HepG2 (cell line): ENCODE measurements at regions not wholly inside any gene's neighbourhood (a gene's known extent, or its start where the extent isn't known, plus 50 kb on each side); places are given as distances from the start of the nearest gene placed in this dataset.

ENCODE experiments used
- BCL6 ChIP-seq: IDR thresholded peaks from 2 replicates; pipeline ENCODE4 v1.6.1; 2016; ENCODE audit warnings: missing genetic modification reagents, missing compliant biosample characterization
- HHEX ChIP-seq: IDR thresholded peaks from 2 replicates; pipeline ENCODE4 v1.6.1; 2016; ENCODE audit warnings: control low read depth
- HMGA1 ChIP-seq: sonication (generic); formaldehyde crosslinking; conservative IDR thresholded peaks from 2 replicates; pipeline ENCODE4 v1.4.0; 2020; ENCODE audit warnings: missing genetic modification reagents
- KDM5A ChIP-seq: fragments of 200-600 bp; sonication (generic); IDR thresholded peaks from 2 replicates; pipeline ENCODE4 v1.7.0; 2018; ENCODE audit warnings: antibody characterized with exemption, mild to moderate bottlenecking, low read length, borderline replicate concordance
- NKX3-1 ChIP-seq: sonication (generic); formaldehyde crosslinking; IDR thresholded peaks from 2 replicates; pipeline ENCODE4 v1.5.0; 2020; ENCODE audit warnings: missing genetic modification reagents
- RFX1 ChIP-seq: fragments of 450-650 bp; IDR thresholded peaks from 2 replicates; pipeline ENCODE4 v1.6.1; 2017
- SALL1 ChIP-seq: sonication (generic); formaldehyde crosslinking; IDR thresholded peaks from 2 replicates; pipeline ENCODE4 v1.8.0; 2022; ENCODE audit warnings: mild to moderate bottlenecking, missing genetic modification reagents
- WIZ ChIP-seq: sonication (generic); formaldehyde crosslinking; IDR thresholded peaks from 2 replicates; pipeline ENCODE4 v1.5.1; 2020; ENCODE audit warnings: mild to moderate bottlenecking, missing genetic modification reagents
- ZNF296 ChIP-seq: sonication (generic); formaldehyde crosslinking; conservative IDR thresholded peaks from 2 replicates; pipeline ENCODE4 v1.5.0; 2020; ENCODE audit warnings: mild to moderate bottlenecking, missing genetic modification reagents
- ZNF30 ChIP-seq: sonication (generic); formaldehyde crosslinking; IDR thresholded peaks from 2 replicates; pipeline ENCODE4 v1.5.0; 2020; ENCODE audit warnings: mild to moderate bottlenecking, missing genetic modification reagents
- ZNF572 ChIP-seq: sonication (generic); formaldehyde crosslinking; IDR thresholded peaks from 2 replicates; pipeline ENCODE4 v1.5.1; 2020; ENCODE audit warnings: mild to moderate bottlenecking, missing genetic modification reagents
- ZNF713 ChIP-seq: sonication (generic); formaldehyde crosslinking; IDR thresholded peaks from 2 replicates; pipeline ENCODE4 v1.4.0; 2020; ENCODE audit warnings: mild to moderate bottlenecking, missing genetic modification reagents
- TF ChIP-seq, protein P1 (sequence below): fragments of 450-650 bp; IDR thresholded peaks from 2 replicates; pipeline ENCODE4 v1.6.1; 2016
- TF ChIP-seq, protein P2 (sequence below): sonication (generic); formaldehyde crosslinking; IDR thresholded peaks from 2 replicates; pipeline ENCODE4 v1.4.0; 2020; ENCODE audit warnings: missing genetic modification reagents
- TF ChIP-seq, protein P3 (sequence below): sonication (generic); formaldehyde crosslinking; IDR thresholded peaks from 2 replicates; pipeline ENCODE4 v1.9.0; 2022; ENCODE audit warnings: missing genetic modification reagents, mild to moderate bottlenecking, borderline replicate concordance

DNA sequence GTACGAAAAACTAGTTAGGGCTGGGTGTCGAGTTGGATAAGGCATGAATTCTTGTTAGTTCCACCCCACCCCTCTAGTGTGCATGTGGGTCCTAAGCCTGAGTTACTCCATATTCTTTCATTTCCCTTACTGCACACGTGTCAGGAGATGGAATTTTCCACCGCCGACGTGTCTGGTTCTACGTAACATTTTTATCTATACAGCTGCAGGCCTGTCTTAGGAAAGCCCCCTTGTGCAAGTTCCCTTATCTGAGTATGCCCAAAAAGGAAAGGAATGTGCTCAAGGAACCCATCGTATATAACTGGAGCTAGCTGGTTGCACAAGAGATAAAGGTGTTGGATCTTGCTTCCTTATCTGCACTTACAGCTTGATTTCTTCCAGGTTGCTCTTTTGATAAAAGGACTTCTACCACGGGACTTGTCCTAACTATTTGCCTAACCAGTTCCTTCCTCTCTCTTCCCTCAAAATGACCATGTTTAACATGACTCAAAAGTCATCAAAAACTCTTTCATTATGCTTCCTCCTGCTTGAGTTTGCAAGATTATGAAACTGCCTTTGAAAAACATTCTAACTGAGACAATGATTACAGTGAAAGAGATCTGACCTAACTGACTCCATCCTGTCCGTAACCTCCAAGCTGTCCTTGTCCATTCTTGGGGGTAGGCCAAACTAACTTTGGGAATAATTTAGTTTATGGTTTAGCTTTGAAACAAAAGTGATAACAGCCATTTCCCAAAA, 181.4 kb downstream of the AKR1D1 start (continued):
- TF ChIP-seq ZNF296 (CRISPR knock-in tag): no peak
- TF ChIP-seq WIZ (CRISPR knock-in tag): 0 out of 2 replicates have a peak, but pooled peaks have one; percentile 31
- TF ChIP-seq SALL1 (CRISPR knock-in tag): peak; percentile 64; the same call in 1 of the 2 replicates
- no peak for TF ChIP-seq HMGA1
- TF ChIP-seq RFX1: no peak
- peak; percentile 83 for TF ChIP-seq NKX3-1
- no peak for TF ChIP-seq KDM5A
- TF ChIP-seq HHEX: peak; percentile 73
- TF ChIP-seq BCL6 (CRISPR knock-in tag): peak; percentile 87
- TF ChIP-seq, protein P1, sequence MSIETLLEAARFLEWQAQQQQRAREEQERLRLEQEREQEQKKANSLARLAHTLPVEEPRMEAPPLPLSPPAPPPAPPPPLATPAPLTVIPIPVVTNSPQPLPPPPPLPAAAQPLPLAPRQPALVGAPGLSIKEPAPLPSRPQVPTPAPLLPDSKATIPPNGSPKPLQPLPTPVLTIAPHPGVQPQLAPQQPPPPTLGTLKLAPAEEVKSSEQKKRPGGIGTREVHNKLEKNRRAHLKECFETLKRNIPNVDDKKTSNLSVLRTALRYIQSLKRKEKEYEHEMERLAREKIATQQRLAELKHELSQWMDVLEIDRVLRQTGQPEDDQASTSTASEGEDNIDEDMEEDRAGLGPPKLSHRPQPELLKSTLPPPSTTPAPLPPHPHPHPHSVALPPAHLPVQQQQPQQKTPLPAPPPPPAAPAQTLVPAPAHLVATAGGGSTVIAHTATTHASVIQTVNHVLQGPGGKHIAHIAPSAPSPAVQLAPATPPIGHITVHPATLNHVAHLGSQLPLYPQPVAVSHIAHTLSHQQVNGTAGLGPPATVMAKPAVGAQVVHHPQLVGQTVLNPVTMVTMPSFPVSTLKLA: peak; percentile 55
- TF ChIP-seq, protein P2, sequence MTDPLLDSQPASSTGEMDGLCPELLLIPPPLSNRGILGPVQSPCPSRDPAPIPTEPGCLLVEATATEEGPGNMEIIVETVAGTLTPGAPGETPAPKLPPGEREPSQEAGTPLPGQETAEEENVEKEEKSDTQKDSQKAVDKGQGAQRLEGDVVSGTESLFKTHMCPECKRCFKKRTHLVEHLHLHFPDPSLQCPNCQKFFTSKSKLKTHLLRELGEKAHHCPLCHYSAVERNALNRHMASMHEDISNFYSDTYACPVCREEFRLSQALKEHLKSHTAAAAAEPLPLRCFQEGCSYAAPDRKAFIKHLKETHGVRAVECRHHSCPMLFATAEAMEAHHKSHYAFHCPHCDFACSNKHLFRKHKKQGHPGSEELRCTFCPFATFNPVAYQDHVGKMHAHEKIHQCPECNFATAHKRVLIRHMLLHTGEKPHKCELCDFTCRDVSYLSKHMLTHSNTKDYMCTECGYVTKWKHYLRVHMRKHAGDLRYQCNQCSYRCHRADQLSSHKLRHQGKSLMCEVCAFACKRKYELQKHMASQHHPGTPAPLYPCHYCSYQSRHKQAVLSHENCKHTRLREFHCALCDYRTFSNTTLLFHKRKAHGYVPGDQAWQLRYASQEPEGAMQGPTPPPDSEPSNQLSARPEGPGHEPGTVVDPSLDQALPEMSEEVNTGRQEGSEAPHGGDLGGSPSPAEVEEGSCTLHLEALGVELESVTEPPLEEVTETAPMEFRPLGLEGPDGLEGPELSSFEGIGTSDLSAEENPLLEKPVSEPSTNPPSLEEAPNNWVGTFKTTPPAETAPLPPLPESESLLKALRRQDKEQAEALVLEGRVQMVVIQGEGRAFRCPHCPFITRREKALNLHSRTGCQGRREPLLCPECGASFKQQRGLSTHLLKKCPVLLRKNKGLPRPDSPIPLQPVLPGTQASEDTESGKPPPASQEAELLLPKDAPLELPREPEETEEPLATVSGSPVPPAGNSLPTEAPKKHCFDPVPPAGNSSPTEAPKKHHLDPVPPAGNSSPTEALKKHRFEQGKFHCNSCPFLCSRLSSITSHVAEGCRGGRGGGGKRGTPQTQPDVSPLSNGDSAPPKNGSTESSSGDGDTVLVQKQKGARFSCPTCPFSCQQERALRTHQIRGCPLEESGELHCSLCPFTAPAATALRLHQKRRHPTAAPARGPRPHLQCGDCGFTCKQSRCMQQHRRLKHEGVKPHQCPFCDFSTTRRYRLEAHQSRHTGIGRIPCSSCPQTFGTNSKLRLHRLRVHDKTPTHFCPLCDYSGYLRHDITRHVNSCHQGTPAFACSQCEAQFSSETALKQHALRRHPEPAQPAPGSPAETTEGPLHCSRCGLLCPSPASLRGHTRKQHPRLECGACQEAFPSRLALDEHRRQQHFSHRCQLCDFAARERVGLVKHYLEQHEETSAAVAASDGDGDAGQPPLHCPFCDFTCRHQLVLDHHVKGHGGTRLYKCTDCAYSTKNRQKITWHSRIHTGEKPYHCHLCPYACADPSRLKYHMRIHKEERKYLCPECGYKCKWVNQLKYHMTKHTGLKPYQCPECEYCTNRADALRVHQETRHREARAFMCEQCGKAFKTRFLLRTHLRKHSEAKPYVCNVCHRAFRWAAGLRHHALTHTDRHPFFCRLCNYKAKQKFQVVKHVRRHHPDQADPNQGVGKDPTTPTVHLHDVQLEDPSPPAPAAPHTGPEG (CRISPR knock-in tag): no peak
- no peak for TF ChIP-seq ZNF572 (CRISPR knock-in tag)
- TF ChIP-seq, protein P3, sequence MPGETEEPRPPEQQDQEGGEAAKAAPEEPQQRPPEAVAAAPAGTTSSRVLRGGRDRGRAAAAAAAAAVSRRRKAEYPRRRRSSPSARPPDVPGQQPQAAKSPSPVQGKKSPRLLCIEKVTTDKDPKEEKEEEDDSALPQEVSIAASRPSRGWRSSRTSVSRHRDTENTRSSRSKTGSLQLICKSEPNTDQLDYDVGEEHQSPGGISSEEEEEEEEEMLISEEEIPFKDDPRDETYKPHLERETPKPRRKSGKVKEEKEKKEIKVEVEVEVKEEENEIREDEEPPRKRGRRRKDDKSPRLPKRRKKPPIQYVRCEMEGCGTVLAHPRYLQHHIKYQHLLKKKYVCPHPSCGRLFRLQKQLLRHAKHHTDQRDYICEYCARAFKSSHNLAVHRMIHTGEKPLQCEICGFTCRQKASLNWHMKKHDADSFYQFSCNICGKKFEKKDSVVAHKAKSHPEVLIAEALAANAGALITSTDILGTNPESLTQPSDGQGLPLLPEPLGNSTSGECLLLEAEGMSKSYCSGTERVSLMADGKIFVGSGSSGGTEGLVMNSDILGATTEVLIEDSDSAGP (CRISPR knock-in tag): no peak
- no peak for TF ChIP-seq ZNF713 (CRISPR knock-in tag)
- no peak for TF ChIP-seq ZNF30 (CRISPR knock-in tag)
